ENCODE measurements at regions not wholly inside any gene's neighbourhood (a gene's known extent, or its start where the extent isn't known, plus 50 kb on each side); places are given as distances from the start of the nearest gene placed in this dataset.
"Not testable (repeated sequence)": the region's sequence is repeated elsewhere in the genome, so short reads cannot be mapped to it uniquely, and the experiment has no call there.

DNA sequence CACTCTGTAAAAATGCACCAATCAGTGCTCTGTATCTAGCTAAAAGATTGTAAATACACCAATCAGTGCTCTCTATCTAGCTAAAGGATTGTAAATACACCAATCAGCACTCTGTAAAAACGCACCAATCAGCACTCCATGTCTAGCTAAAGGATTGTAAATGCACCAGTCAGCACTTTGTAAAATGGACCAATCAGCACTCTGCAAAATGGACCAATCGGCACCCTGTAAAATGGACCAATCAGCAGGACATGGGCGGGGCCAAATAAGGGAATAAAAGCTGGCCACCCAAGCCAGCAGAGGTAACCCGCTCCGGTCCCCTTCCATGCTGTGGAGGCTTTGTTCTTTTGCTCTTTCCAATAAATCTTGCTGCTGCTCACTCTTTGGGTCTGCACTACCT is 140.7 kb downstream of the ELOVL4 start:
- not testable (repeated sequence) for DNase-seq

DNA sequence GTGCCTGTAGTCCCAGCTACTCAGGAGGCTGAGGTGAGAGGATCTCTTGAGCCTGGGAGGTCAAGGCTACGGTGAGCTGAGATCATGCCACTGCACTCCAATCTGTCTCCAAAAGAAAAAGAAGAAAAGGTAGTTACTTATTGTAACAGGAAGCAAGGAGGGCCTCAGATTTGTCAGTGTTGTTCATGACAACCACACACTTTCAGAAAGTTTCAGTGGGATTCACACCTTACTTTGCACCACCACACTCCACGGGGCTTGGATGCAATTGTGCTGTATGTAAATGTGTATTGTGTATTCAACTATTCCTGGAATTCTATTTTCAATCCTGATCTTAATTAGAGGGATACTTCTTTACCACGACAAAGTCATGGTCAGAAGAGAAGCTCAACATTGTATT is 142.6 kb downstream of the ELOVL4 start:
- DNase-seq: no peak

- no peak for DNase-seq
These were observed 143.4 kb downstream of the ELOVL4 start for GRCh38 chr6:79803917-79804316.

DNA sequence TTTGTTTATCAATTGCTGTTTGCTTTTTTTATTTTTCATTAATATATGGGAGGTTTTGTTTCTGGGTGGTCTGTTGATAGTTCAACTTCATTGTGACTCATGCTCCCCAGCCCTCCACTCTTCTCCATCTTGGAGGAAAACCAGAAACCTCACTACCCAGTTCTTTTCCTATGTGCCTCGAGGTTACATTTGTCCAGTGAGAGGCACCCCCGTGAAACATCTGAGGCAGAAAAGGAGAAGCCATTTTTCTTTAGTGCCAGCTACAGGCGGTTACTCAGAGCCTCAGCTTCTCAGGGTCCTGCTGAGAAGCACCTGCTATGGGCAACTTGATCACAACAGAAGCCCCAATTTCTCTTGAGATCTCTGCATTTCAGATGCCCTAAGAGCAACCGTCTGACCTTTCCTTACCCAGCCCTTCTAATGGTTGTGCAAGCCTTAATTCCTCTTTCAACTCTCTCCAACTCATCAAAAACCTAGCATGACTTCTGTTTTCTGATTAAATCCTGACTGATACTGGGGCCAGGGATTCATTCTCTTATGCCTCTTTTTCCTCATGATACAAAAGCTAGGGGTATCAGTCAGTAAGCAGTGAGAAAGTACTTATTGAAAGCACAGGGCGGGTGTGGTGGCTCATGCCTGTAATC is 144.6 kb downstream of the ELOVL4 start:
- DNase-seq: no peak

GRCh38 chr6:79801362-79801761 is 146.0 kb downstream of the ELOVL4 start:
- DNase-seq: no peak

GRCh38 chr6:79798841-79799240 is 148.5 kb downstream of the ELOVL4 start:
- no peak for DNase-seq

GRCh38 chr6:79797912-79798311 is 149.4 kb downstream of the ELOVL4 start:
- DNase-seq: no peak

- no peak for DNase-seq
These were observed 150.1 kb downstream of the ELOVL4 start for GRCh38 chr6:79797163-79797764.

GRCh38 chr6:79796197-79796596 is 151.2 kb downstream of the ELOVL4 start:
- no peak for DNase-seq

- no peak for DNase-seq
These were observed 157.5 kb downstream of the ELOVL4 start for GRCh38 chr6:79789896-79790295.

DNA sequence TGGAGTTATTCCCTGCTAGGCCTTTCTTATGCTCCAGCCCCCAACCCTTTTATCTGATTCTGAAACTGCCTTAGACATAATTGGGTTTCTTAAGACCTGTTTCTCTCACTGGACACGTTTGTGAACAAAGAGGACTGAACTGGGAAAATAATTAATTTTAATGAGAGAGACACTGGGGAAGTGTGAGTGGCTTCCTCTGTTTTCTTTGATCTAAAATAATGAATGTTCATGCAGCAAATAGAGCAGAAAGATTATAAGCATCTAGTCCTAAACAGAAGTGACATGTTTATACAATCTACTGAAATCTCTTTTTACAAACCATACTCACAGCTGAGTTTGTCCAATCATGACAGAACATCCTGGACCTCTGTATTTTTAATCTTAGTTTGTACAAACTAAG is 157.6 kb downstream of the SH3BGRL2 start:
- no peak for DNase-seq

GRCh38 chr6:79787626-79788025 is 156.5 kb downstream of the SH3BGRL2 start:
- DNase-seq: no peak

GRCh38 chr6:79784395-79784753 is 153.2 kb downstream of the SH3BGRL2 start:
- DNase-seq: no peak

DNA sequence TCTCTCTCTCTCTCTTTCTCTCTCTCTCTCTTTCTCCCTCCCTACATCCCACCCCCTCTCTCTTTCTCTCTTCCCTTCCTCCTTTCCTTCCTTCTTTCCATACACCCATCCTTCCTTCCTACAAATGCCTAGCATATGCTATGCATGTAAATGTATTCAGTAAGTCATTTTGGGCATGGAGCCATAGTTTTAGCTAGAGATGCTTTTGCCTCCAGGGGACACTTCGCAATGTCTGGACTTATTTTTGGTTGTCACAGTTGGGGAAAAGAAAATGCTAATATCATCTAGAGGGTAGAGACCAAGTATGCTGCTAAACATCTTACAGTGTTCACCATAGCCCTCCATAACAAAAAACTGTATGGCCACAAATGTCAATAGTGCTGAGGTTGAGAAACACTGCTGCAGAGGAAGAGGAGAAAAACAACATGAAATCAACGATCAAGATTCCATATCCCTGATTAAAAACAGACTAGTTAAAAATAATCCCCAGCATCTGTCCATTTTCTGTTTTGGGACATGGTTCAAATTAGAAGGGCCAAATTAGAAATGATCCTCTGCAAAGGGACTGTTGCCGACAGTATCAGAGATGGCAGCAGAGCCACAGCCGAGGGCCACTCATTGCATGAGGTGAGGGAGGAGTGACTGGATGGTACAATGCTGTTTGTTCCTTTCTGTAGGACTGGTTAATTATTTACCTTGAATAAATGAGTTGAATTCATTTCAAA is 152.7 kb downstream of the SH3BGRL2 start:
- no peak for DNase-seq

GRCh38 chr6:79782792-79783580 is 151.9 kb downstream of the SH3BGRL2 start:
- no peak for DNase-seq

DNA sequence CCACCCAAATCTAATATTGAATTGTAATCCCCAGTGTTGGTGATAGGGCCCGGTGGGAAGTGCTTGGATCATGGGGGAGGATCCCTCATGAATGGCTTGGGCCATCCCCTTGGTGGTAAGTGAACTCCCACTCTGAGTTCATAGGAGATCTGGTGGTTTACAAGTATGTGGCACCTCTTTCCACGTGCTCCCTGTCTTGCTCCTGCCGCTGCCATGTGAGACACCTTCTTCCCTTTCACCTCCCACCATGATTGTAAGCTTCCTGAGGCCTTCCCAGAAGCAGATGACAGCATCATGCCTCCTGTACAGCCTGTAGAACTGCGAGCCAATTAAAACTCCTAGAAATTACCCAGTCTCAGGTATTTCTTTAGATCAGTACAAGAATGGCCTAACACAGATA is 150.8 kb downstream of the SH3BGRL2 start:
- DNase-seq: no peak

DNA sequence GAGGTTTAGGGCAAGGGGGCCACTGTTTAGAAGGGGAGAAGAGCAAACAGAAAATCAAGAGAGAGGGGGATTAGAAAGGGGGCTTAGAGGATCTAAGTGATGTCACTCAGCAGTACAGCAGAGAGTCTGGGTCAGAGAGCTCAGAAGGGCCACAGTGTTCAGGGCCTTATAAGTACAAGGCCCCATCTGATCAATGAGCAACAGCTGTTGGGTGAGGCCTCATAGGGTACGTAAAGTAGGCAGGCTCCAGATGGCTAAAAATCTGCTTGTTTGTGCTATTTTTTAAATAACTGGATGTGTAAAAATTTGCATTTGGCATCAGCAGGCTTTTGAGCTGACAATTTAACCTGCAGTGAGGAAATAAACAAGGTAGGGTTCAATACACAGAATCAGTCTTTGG is 149.8 kb downstream of the SH3BGRL2 start:
- no peak for DNase-seq

GRCh38 chr6:79778816-79779215 is 147.7 kb downstream of the SH3BGRL2 start:
- no peak for DNase-seq

DNA sequence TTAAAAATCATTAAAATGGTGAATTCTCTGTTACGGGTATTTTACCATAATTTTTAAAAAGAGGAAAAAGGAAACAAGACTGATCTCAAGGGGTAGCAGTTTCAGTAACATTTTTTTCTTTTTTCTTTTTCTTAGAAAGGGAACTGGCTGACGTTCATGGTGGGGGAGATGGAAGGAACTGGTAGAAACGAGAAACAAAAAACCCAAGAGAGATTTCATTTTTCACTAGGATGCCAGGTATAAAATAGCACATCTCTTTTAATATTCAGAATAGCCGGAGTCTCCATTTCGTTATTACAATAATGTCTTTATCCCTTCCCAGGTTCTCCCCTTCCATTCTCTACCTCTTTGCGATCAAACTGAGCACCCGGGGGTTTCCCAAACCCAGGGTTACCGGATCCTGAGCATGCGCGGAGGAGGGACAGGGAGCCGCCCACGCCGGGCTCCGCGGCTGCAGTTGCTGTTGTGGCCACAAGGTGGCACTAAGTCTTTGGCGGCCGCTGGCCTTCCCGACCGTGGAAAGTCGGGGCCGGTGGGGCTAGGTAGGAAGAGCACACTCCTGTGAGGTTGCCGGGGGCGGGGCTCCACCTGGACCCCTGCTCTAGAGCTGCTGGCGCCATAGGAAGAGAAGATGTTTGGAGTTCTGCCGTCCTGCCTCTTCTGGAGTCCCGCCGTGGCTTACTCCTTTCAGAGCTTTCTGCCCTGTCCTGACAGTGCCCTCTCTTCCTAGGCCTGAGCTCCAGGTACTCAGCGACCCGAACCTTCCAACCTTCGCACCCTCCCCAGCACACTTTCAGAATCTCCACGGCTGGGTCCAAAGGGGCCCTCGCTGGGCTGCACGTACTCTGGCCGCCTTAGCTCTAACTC is 146.8 kb downstream of the SH3BGRL2 start:
- peak; percentile 91 for DNase-seq

- no peak for DNase-seq
These were observed 144.9 kb downstream of the SH3BGRL2 start for GRCh38 chr6:79776076-79776475.

GRCh38 chr6:79775222-79775621 is 144.1 kb downstream of the SH3BGRL2 start:
- DNase-seq: no peak

DNA sequence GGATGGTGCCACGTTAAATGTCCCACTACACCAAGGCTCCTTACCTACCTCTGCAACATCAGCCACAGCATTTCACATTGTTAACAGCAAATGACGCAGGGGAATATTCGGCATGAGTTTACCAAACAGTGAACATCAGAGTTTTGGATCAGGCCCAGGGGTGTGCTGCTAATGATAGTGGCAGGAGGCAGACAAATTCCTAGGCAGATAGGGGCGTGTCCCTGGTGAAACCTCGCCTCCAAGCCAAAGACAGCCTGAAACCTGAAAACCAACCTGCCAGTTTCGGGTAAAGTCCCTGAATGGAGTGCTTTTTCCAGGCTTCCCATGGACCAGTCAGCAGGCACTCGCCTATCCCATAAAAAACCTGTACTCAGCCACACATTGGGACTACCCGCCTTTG is 133.6 kb downstream of the SH3BGRL2 start:
- DNase-seq: no peak

GRCh38 chr6:79763301-79763700 is 132.2 kb downstream of the SH3BGRL2 start:
- no peak for DNase-seq
